GM19240 (cell line): ENCODE measurements at regions not wholly inside any gene's neighbourhood (a gene's known extent, or its start where the extent isn't known, plus 50 kb on each side); places are given as distances from the start of the nearest gene placed in this dataset.

Source experiments
- DNase-seq: peaks from one replicate; pipeline ENCODE4 v3.0.0; 2011; ENCODE audit warnings: low spot score; ENCODE audit not compliant: insufficient read length

- DNase-seq, result no peak
Measured at GRCh38 chr4:3852309-3852708, 86.1 kb downstream of the ADRA2C start.

DNA sequence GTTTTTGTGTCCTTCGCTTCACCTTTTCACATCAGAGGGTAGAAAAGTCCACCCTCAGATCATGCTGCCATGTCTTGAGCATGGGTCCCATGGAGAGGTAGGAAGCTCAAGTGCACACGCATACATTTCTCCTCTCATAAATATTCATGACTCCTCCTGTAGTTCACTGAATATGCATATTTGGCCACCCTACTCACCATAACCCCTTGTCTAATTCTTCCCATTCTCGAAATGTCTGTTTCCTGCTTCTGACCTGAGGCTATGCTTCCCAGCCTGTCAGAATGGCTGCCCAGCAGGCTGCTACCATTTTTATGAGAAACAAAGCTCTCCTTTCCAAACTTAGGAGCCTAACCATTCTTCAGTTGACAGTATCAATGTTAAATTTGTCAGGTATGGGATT is 86.5 kb downstream of the ADRA2C start:
- DNase-seq, result no peak

GRCh38 chr4:3853388-3854035 is 87.3 kb downstream of the ADRA2C start:
- no peak for DNase-seq

DNA sequence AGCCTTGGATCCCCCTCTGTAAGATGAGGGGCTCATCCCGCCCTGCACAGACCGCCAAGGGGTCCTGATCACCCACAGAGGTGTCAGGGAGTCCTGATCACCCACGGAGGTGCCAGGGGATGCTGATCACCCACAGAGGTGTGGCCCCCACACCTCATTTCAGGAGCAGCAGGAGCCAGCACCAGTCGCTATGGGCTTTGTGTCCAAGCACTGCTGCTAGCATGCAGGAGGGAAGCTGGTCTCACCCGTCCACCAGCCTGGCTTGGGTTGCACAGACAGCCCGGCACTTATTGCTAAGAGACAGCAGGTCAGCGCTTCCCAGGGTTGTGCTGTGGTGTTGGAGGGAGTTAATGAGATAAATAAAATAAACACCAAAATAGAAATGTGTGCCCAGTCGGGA is 88.5 kb downstream of the ADRA2C start:
- no peak for DNase-seq

DNA sequence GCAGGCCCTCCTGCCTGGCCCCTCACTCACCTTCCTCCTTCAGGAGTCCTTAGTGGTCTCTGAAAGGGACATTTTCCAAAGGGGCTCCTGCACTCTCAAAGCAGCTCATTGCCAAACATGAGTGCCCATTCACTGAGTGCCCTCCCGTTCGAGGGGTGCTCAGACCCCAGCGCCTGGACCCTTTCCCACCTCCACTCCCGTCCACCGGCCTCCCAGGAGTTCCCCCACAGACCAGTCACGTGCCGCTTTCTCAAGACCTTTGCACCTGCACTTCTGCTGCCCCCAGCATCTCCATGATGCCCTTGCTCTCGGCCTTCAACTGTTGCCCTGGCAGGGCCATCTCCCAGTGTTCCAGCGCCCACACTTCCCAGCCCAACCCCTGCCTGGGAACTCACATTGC is 89.5 kb downstream of the ADRA2C start:
- DNase-seq, result no peak

DNA sequence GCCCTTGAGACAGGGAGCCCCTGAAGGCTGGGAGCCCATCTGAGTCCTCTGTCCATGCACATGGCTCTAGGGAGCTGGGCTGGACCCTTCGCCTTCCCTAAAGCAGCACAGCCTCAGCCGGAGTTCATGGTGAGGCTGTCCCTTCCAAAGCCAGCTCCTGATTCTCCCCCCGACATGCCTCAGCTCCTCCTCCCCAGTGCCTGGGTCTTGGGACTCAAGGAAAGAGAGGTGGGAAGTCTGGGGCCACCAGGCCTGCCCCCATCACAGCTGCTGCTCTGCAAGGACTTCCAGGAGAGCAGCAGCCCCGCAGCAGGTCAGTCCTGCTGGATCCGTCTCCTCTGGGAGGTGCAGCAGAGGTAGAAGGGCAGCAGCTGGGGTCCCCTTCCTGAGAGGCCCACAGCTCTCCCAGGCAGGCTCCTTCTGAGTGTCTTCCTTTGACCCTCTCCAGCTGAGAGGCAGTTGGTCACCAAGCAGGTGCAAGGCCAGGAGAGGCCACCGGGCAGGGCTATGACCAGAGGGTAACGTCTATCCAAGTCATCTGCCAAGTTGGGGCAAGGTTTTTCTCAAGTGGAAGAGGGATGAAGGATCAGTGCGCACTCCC is 90.5 kb downstream of the ADRA2C start:
- no peak for DNase-seq

- DNase-seq, result no peak
Measured at GRCh38 chr4:3857269-3857926, 91.2 kb downstream of the ADRA2C start.

- no peak for DNase-seq
Measured at GRCh38 chr4:3858046-3858730, 92.0 kb downstream of the ADRA2C start.

DNA sequence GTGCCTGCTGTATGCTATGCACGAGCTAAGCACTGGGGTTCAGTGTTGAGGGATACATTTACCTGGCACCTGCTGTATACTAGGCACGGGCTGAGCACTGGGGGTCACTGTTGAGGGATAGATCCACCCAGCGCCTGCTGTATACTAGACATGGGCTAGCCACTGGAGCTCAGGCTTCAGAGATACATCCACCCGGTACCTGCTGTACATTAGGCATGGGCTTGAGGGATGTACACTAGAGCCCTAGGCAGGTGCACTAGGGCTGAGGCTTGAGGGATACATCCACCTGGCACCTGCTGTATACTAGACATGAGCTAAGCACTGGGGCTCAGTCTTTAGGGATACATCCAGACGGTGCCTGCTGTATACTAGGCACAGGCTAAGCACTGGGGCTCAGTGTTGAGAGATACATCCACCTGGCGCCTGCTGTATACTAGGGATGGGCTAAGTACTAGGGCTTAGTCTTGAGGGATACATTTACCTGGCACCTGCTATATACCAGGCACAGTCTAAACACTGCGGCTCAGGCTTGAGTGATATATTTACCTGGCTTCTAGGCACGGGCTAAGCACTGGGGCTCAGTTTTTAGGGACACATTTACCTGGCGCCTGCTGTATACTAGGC is 92.7 kb downstream of the ADRA2C start:
- DNase-seq, result no peak

DNA sequence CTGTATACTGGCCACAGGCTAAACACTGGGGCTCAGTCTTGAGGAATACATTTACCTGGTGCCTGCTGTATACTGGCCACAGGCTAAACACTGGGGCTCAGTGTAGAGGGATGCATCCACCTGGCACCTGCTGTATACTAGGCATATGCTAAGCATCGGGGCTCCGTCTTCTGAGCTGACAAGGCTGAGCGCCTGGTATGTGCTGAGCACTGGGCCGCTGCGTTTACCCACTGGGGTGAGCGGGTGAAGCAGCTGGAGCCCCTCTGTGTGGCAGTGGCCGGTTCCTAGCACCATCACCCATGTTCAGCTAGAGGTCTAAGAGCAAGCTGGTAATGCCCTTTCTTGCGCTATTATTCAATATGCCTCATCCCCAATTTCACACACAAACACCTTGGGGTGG is 93.4 kb downstream of the ADRA2C start:
- no peak for DNase-seq

- no peak for DNase-seq
Measured at GRCh38 chr4:3860061-3860912, 94.1 kb downstream of the ADRA2C start.

- no peak for DNase-seq
Measured at GRCh38 chr4:3860913-3861636, 94.9 kb downstream of the ADRA2C start.

DNA sequence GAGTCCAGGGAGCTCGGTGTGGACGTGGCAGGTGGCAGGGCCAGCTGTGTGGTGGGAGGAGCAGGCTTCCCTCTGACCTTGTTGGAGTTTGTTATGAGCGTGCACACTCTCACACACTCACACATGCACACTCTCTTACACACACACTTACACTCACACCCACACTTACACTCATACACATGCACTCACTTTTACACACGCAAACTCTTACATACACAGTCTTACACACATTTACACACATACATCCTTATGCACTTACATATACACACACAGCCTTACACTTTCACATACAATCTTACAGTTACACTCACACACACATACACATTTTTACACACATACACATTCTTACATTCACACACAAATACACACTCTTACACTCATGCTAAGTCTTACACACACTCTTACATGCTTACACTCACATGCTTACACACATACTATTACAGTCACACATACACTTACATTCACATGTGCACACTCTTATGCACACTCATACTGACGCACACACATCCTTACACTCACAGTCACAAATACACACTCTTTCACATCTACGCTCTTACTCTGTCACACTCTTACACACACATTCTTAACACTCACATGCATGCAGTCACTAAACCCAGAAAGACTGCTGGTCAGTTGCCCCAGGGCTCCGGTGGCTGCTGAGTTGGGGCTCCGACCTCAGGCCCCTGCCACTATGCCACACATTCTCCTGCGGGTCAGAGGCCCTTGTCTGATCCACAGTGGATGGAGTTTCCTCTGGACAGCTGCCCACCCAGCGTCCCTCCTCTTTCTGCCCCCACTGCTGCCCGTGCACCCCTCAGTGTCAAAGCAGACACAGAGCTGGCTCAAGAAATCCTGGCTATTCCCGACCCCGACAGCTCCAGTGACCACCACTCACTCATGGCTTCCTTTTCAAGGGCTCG is 95.8 kb downstream of the ADRA2C start:
- no peak for DNase-seq

GRCh38 chr4:3862640-3863420 is 96.6 kb downstream of the ADRA2C start:
- no peak for DNase-seq

- no peak for DNase-seq
Measured at GRCh38 chr4:3863841-3864741, 97.9 kb downstream of the ADRA2C start.

DNA sequence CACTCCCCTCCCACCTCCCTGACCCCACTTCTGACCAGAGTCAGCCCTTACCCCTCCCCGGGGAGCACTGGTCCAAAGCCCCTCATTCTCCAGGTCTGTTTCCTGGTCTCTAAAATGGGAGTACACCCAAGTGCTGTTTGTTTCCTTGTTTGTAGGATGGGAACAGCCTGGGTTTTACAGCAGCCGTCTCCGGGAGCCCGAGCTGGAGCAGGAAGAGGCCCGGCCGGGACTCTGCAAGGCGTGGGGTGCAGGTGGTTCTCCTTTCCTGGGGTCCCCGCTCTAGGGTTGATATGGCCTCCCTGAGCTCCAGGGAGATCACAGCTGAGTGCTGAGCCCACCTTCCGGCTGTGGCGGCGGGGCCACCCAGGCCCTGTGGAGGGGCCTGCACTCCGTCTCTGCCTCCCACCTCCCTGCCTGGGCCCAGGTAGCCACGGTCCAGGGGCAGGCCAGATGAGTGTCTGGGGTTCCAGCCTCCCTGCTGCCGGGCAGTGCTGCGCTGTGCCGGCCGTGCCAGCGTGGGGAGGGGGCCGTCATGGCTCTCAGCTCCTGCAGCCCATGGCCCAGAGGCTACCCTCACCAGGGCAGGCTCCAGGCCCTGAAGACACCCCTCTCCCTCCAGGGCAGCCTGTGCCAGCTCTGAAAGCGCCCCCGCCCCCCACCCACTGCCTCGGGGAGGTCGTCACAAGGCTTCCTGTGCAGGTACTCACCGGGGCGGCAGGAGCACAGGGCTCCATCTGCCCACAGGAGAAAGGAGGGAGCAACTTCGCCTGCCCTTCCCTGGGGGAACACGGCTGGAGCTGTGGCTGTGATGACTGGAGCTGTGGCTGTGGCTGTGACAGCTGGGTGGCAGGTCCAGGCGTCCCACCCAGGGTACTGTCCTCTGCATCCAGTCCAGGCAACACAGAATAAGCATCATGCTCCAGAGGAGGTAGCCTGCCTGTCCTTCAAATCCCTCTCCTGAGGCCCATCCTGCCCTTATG is 98.8 kb downstream of the ADRA2C start:
- DNase-seq, result no peak
